Stimulated activated CD4-positive, alpha-beta T cell treated with anti-CD3 and anti-CD28 coated beads, Interleukin-1b, Interleukin-23, amount 100 ng/mL, for 48 hours (primary cell): ENCODE measurements at regions not wholly inside any gene's neighbourhood (a gene's known extent, or its start where the extent isn't known, plus 50 kb on each side); places are given as distances from the start of the nearest gene placed in this dataset.
A peak's percentile ranks its signal among the peaks of the same experiment; 100 is the strongest.
"Not testable (repeated sequence)": the region's sequence is repeated elsewhere in the genome, so short reads cannot be mapped to it uniquely, and the experiment has no call there.

Experiments
- DNase-seq: peaks from one replicate; pipeline ENCODE4 v3.0.0-alpha.2; 2020

DNA sequence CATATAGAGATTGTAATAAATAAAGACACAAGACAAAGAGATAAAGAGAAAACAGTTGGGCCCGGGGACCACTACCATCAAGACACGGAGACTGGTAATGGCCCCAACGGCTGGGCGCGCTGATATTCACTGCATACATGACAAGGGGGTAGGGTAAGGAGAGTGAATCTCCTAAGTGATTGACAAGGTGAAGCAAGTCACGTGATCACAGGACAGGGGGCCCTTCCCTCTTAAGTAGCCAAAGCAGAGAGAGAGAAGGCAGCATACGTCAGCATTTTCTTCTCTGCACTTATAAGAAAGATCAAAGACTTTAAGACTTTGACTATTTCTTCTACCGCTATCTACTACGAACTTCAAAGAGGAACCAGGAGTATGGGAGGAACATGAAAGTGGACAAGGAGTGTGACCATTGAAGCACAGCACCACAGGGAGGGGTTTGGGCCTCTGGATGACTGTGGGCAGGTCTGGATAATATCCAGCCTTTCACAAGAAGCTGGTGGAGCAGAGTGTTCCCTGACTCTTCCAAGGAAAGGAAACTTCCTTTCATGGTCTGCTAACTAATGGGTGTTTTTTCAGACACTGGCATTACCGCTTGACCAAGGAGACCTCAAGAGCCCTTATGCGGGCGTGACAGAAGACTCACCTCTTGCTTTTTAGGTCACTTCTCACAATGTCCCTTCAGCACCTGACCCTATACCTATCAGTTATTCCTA is 75.6 kb downstream of the MRPL39 start:
- not testable (repeated sequence) for DNase-seq

DNA sequence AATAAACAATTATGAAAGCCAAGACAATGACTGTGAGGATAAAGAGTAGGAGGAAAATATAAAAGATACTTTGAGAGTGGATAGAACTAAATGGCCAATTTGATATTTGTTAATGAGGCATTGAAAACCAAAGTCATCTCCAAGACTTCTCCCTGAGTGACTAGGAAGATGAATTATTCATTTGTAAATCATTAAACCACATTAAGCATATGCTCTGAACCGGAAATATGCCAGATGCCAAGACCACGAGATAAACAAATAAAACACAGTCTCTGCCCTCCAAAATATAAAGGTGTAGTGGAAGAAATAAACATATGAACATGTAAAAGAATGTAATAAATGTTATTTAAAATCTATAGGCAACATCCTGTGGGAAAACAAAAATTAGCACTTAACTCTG is 78.8 kb downstream of the MRPL39 start:
- no peak for DNase-seq

DNA sequence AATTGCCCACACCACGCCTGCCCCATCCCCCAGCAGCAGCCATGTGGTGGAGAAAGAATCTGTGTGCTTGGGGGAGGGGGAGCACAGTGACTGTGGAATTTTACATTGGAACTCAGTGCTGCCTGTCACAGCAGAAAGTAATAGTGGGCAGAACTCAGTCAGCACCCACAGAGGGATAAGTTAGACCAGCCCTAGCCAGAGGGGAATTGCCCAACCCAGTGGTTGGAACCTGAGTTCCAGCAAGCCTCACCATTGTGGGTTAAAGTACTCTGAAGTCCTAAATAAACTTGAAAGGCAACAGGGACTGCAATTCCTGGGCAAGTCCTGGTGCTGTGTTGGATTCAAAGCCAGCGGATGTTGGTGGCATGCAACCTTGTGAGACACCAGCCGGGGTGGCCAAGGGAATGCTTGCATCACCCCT is 88.8 kb downstream of the MRPL39 start:
- no peak for DNase-seq

DNA sequence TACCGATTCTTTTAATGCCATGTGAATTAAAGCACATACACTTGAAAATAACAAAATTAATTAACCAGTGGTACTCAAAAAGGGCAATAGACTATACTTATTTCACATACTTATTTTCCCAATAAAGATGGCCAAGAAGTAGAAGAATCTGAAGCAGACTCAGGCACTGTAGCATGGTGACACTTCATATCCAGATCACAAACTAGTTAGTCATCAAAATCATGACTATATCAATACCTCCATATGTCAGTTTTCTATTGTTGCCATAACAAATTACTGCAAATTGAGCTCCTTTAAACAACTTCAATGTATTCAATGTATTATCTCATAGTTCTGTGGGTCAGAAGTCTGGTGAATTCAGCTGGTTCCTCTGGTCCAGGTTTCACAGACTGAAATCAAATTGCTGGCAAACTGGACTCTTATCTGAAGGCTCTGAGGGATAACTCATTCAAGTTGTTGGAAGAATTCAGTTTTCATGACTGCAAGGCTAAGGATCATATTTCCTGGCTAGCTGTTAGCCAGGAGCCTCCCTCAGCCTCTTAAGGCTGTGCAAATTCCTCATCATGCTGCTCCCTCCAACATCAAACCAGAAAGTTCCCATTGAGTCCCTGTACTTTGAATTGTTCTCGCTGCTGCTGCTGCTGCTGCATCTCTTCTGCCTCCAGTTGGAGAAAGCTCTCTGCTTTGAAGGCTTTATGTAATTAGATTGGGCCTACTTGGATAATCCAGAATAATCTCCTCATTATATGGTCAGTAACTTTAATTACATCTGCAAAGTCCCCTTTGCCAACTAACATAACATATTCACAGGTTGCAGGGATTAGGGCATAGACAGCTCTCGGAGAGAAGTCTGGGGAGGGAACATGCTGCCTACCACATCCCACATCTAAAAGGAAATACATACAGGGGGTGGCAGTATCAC is 91.5 kb downstream of the MRPL39 start:
- DNase-seq = no peak

DNA sequence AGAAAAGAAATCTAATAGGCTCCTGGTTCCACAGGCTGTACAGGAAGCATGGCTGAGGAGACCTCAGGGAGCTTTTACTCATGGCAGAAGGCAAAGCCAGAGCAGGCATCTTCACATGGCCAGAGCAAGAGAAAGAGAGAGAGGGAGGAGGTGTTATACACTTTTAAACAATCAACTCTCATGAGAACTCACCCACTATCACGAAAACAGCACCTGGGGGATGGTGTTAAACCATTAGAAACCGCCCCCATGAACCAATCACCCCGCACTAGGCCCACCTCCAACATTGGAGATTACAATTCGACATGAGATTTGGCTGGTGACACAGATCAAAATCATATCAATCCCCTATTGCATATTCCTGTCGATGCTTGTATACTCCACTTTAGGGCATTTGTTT is 93.5 kb downstream of the MRPL39 start:
- peak; percentile 42 for DNase-seq

DNA sequence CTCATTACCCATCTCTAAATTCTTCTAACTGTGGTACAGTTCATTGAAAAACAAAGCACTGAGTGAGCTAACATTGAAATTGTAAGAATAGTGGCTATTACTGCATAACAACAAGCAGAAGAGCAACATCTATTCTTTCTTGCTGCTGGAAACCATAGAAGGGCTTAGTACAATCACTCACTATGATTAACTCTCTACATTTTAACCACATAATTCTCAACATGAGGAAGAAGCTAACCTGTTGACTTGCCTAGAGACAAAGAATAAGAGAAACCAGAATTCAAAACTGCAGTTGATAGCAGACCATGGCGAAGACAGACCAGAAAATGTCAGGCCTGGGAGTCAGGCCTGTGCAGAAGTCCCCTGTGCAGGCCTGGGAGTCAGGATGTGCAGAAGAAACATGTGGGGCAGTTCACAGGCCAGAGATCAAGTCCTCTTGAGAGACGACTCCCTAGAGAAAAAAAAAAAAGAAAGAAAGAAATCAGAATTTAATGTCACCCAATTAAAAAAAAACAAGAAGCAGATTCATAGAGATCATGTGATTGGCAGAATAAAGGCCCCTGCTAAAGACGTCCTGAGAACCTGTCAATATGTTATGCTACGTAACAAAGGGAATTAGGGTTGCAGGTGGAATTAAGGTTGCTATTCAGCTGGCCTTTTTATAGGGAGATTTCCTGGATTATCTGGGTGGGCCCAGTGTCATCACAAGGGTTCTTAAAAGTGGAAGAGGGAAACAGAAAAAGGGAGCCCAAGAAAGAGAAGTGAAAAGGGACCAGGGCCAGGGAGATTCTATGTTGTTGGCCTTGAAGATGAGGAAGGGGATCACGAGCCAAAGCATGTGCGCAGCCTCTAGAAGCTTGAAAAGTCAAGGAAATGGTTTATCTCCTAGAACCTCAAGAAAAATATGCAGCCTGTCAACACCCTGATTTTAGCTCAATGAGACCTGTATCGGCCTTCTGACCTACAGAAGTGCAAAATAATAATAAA is 94.9 kb downstream of the MRPL39 start:
- no peak for DNase-seq

DNA sequence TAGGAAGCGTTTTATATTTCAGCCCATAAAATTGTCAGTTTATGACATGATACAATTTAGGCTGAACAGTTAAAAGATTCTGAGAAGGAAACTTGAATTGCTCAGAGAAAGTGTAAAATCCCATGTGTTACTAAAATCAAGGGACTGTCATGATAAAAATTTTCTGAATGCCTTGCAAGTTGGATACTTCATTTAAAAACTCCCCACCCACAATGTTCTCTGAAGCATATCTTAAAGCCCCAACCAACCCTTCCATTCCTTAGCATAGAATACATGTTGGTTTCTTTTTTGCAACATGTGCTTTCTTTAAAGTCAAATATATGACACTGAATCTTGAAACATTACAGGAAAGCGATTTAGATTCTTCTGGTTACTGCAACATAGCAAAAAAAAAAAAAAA is 97.4 kb downstream of the MRPL39 start:
- DNase-seq = no peak

DNA sequence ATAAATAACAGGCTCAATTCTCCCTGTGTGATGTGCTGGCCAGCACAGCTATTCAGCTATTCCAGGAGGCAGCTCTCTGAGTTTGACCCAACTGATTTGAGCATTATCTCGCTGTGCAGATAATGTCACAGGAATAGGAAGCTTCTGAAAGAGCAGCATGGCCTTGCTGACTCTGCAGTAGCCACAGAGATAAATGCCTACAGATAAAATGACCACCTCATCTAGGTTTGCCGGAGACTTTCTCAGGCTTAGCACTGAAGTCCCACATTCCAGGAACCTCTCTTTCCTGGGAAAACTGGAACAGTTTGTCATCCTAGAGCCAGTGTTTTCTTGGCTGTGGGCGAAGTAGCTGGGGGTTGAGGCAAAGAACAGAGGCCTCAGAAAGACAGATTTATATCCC is 98.9 kb downstream of the MRPL39 start:
- no peak for DNase-seq

DNA sequence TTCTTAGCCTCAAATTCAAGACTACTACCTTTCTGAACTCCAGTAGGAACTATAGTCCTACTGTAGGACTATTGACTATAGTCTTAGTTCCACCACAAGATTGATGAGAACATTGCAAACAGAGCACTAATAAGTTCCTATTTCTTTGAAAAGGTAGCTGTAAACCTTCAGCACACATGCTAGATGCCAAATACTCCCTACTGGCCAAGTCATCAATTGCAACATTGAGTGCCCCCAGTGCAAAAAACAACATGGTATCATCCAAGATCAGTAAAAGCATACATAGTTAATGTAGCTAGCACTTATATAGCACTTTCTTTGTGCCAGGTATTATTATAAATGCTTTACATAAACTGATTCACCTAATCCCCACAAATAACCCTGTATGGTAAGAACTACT is 99.8 kb downstream of the MRPL39 start:
- no peak for DNase-seq

DNA sequence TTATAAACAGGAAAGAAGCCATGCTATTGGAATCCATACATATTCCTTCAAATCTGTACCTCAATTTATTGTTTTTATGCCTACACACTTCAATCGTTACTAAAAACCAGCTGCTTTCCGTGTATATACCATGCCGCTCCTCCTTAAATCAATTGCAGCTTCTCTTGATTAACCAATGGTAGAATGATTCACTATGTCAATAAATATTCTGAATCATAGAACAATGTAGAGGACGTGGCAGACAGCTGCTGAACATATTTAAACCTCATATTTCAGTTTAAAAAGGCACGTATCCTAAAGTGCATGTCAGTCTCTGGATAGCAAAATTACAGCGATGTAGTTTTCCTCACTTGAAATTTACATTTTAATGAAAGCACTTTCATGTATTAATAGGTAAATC is 100.4 kb downstream of the MRPL39 start:
- no peak for DNase-seq

DNA sequence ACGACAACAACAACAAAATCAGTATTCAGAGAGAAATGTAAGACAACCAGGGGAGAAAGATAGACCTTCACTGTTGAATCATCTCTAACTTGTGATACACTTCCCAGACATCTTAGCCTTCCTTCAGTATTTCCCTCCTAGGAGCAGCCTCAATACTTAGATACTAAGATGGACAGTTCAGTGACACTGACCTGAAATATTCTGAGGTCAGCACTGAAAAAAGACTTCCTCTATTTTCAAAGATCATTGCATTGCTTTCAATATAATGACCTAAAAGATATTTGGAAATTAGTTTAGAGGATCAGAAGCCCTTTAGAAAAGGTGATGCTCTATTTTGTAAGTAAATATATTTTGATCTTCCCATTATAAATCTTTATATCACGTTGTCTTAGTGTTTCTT is 101.0 kb downstream of the MRPL39 start:
- DNase-seq = no peak

DNA sequence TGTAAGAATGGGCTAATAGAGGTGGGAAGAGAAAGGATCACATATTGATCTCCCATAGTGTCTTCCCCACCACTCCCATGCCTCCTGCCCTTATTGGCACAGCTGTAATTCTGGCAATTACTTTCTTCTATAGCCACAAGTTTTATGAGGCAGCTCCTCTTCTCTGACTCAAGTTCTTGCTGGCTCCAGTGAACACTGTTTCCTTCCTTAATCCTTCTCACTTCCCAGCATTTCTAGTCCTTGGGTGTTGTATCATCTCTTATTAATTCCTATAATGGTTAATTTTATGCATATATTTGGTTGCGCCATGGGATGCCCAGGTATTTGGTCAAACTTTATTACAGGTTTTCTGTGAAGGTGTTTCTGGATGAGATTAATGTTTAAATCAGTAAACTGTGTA is 103.3 kb downstream of the MRPL39 start:
- no peak for DNase-seq

DNA sequence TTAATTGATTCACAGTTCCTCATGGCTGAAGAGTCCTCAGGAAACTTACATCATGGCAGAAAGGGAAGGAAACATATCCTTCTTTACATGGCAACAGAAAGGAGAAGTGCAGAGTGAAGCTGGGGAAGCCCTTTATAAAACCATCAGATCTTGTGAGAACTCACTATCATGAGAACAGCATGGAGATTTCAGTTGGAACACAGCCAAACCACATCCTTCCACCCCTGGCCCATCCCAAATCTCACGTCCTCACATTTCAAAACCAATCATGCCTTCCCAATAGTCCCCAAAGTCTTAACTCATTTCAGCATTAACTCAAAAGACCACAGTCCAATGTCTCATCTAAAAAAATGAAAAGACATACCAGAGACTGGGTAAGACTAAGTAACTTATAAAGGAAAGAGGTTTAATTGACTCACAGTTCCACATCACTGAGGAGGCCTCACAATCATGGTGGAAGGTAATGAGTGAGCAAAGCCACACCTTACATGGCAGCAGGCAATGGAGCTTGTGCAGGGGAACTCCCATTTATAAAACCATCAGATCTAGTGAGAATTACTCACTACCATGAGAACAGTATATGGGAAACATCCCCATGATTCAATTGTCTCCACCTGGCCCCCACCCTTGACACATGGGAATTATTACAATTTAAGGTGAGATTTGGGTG is 105.2 kb downstream of the MRPL39 start:
- peak; percentile 82 for DNase-seq

DNA sequence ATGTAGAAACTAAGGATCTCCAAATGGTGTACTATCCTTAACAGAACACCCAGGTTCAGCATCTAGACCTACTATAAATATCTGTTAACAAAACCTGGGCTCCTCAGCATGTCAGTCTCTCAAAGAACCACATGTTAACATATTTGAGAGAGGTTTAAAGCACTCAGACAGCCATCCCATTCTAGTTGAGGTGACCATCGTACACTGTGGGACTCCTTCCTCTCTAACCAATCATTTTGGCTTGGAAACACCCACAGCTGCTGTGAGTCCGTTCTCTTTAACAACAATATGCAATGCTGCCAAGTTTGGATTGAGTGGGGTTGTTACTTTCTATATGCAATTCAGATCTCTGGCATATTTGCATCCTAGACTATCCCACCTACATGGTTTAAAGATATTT is 105.8 kb downstream of the MRPL39 start:
- no peak for DNase-seq

DNA sequence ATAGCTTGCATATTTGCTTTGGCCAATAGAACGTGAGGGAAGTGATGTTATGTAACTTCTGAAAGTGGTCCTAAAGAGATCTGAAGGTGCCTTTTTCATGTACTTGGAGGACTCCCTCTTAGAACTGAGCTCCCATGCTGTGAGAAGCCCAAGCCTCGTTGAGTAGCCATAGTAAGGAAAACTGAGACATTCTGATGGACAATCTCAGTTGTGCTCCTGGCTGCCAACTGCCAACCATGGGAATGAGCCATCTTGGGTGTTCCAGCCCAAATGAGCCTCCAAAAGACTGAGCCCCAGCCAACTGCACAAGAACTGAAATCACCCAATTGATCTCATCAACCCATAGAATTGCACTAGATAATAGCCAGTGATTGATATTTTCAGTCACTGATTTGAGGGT is 106.7 kb downstream of the MRPL39 start:
- DNase-seq = no peak

DNA sequence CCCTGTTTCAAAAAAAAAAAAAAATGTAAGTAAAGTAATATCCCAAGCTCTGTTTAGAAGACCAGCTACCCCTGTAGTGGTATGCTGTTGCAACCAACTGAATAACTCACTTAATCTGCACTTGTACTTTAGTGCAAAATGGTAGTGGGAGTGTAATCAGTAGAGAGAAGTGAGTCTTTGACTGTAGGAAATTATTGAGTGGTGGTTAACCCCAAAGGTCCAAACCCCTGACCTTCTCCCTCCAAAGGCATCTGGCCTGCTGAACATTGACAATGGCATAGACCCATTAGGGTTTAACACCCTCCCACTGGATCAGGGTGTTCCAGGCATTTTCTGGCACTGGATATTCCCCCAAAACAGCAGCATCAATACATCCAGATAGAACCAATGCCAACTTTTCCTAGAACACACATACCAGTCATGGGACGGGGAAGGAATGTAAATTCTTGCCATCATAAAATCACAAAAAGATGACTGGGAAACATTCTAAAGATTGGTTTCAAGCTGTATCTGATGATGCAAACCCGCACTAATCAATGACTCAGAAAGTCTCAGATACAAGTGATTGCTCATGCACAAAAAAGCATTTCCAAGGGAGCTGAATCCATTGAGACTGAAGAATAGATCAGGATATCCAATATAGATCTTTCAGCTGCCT is 110.3 kb downstream of the MRPL39 start:
- DNase-seq = no peak

DNA sequence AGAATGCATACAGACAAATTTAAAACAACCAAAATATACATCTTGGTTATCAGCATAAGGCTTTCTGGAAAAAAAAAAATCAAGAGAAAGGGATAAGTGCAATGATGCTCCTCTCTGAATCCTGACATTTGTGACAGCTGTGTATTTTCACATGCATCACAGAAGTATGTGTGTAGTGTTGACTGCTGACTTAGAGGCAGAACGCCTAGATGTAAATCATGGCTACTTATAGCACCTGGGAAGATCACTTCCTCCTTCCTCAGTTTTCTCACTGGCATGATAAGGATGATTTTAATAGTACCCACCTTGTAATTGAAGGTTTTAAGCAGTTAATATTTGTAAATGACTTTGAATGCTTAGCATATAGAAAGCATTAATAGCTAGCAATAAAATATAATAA is 112.5 kb downstream of the MRPL39 start:
- DNase-seq = no peak

DNA sequence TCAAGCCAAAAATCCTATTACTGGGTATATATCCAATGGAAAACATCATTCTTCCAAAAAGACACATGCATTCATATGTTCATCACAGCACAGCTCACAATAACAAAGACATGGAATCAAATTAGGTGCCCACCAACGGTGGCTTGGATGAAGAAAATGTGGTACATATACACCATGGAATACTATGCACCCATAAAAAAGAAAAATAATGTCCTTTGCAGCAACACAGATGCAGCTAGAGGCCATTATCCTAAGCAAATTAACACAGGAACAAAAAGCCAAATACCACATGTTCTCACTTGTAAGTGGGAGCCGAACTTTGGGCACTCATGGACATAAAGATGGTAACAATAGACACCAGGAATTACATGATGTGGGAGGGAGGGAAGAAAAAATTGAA is 113.6 kb downstream of the MRPL39 start:
- DNase-seq = no peak

DNA sequence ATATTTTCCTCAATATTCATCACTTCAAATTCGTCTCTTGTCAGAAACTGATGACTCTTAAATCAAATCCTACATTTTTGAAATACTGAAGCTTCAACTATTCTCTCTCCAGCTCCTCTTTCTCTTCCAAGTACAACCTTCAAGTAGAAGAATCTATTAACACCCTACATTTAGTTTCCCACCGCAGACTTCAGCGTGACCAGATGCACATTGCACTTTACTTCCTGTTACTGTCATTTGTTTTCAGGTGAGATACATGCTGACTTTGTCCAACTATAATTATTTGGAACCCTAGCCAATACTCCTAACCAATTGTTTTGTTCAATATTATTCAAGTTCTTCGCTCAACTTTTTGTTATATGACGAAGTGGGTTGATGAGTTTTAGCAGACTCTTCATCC is 116.0 kb downstream of the MRPL39 start:
- no peak for DNase-seq

DNA sequence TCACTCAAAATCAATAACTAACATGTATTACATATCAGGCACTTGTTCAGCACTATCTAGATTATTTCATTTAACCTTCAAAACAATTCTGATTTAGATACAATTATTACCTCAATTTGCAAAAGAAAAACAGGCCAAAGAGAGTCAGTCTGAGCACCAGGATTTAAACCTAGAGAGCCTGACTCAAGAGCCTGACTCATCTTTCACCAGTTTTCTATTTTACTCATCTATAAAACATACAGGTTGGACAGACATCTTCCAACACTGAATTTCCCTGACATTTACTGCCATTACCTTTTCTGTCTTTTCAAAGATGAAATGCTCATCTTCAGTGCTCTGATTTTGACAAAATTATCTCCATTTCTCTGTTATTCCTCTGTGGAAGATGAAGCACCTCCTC is 116.5 kb downstream of the MRPL39 start:
- DNase-seq = no peak

DNA sequence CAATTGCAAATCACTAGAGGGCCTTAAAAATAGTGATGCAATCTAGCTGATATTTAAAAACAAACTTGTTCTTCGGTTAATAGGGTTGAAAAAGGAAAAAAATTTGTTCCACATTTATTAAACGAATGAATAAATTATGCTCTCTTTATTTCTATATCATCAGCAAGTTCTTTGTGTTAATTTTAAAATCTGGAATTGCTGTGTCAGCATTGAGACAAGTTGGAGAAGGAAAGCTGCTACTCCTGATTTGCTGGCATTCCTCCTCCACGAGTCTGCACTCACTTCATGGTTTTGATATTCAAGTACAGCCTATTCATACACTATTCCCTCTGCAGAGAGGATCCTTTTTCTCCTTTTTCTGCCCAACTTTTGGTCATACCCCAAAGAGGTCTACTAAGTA is 117.6 kb downstream of the MRPL39 start:
- DNase-seq = no peak

DNA sequence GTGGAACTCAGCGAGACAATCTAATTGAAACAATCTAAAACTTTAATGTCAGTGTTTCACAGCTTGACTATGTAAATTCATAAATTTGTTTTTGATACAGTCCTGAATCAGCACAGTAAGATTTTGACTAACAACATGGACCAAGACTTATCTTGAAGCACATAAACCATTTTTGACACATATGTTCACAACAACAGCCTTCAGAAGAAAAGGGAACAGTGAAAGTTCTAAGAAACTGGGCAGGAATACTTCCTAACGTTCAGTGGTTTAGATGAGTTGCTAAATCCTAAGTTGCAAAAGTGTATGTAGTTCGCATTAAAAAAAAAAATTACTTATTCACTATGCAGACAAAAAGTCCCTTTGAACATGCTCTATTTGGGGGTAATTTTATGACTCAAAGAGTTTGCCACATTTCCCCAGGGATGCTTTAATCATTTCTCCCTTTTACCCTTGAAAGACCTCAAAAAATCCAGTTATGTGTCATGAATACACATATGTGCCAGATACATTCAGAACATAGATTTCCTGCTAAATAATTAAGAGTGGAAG is 120.2 kb downstream of the MRPL39 start:
- no peak for DNase-seq
